ENCODE measurements at regions not wholly inside any gene's neighbourhood (a gene's known extent, or its start where the extent isn't known, plus 50 kb on each side); places are given as distances from the start of the nearest gene placed in this dataset.

DNA sequence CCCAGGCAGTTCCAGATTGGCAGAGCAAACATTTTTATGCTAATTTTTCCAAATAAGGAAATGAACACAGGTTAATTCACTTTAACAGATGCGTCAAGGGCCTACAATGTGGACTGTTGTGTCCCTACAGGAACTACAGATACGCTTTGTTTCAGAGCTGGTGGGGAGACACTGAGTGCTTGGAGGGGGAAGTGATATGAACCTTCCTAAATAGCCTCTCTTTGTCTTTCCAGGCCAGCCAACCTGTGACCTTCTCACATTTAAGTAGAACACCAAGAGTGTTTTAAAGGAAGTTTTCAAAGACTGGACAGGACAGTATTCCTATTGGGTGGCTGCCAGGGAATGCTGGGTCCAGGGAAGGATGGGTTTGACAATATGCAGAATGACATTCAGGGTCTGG lies 141.3 kb downstream of the ZNF664 start:
- no peaks in the 10 kb centered on the region for H4K20me1 ChIP-seq (ENCODE audit: insufficient read depth)
- H2AFZ ChIP-seq (ENCODE audit: low read depth, low read length) = no peak overlapping the region
- no peak overlapping the region for H3K9ac ChIP-seq (ENCODE audit: low read length)
- no peaks in the 10 kb centered on the region for H3K9me3 ChIP-seq (ENCODE audit: low read length)
- TF ChIP-seq, protein P1, sequence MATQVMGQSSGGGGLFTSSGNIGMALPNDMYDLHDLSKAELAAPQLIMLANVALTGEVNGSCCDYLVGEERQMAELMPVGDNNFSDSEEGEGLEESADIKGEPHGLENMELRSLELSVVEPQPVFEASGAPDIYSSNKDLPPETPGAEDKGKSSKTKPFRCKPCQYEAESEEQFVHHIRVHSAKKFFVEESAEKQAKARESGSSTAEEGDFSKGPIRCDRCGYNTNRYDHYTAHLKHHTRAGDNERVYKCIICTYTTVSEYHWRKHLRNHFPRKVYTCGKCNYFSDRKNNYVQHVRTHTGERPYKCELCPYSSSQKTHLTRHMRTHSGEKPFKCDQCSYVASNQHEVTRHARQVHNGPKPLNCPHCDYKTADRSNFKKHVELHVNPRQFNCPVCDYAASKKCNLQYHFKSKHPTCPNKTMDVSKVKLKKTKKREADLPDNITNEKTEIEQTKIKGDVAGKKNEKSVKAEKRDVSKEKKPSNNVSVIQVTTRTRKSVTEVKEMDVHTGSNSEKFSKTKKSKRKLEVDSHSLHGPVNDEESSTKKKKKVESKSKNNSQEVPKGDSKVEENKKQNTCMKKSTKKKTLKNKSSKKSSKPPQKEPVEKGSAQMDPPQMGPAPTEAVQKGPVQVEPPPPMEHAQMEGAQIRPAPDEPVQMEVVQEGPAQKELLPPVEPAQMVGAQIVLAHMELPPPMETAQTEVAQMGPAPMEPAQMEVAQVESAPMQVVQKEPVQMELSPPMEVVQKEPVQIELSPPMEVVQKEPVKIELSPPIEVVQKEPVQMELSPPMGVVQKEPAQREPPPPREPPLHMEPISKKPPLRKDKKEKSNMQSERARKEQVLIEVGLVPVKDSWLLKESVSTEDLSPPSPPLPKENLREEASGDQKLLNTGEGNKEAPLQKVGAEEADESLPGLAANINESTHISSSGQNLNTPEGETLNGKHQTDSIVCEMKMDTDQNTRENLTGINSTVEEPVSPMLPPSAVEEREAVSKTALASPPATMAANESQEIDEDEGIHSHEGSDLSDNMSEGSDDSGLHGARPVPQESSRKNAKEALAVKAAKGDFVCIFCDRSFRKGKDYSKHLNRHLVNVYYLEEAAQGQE (IDR thresholded peaks at IDR 0.05; ENCODE audit: borderline replicate concordance) = no peak
- TF ChIP-seq SMC3 (conservative IDR thresholded peaks at IDR 0.05; ENCODE audit: poor library complexity) (no peak), RAD21 (conservative IDR thresholded peaks at IDR 0.05) (no peak), EZH2 (IDR thresholded peaks at IDR 0.05; ENCODE audit: borderline replicate concordance, insufficient read depth, low read length, poor library complexity, severe bottlenecking) (no peak), MXI1 (conservative IDR thresholded peaks at IDR 0.05; ENCODE audit: poor library complexity, severe bottlenecking) (no peak), TAF1 (IDR thresholded peaks at IDR 0.05; ENCODE audit: low read depth) (no peak), POLR2AphosphoS5 (IDR thresholded peaks at IDR 0.05) (no peak), EP300 (conservative IDR thresholded peaks at IDR 0.05; ENCODE audit: poor library complexity, severe bottlenecking) (no peak)
- TF ChIP-seq, protein P2, sequence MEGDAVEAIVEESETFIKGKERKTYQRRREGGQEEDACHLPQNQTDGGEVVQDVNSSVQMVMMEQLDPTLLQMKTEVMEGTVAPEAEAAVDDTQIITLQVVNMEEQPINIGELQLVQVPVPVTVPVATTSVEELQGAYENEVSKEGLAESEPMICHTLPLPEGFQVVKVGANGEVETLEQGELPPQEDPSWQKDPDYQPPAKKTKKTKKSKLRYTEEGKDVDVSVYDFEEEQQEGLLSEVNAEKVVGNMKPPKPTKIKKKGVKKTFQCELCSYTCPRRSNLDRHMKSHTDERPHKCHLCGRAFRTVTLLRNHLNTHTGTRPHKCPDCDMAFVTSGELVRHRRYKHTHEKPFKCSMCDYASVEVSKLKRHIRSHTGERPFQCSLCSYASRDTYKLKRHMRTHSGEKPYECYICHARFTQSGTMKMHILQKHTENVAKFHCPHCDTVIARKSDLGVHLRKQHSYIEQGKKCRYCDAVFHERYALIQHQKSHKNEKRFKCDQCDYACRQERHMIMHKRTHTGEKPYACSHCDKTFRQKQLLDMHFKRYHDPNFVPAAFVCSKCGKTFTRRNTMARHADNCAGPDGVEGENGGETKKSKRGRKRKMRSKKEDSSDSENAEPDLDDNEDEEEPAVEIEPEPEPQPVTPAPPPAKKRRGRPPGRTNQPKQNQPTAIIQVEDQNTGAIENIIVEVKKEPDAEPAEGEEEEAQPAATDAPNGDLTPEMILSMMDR (IDR thresholded peaks at IDR 0.05; ENCODE audit: poor library complexity, severe bottlenecking) = no peak
- no peak overlapping the region for H3K4me3 ChIP-seq (ENCODE audit: low read length)
- no peaks in the 10 kb centered on the region for H3K9me2 ChIP-seq (ENCODE audit: insufficient read depth, low read length)
- H3F3A ChIP-seq (ENCODE audit: insufficient read depth, low read length, poor library complexity, severe bottlenecking) = no peaks in the 10 kb centered on the region
- no peaks in the 10 kb centered on the region for H3K36me3 ChIP-seq (ENCODE audit: insufficient read depth, low read length)
- H3K27me3 ChIP-seq (ENCODE audit: insufficient read depth, low read depth, low read length) = no peaks in the 10 kb centered on the region
- no peaks in the 10 kb centered on the region for H3K79me2 ChIP-seq (replicated peaks; ENCODE audit: insufficient read depth, low read length)
- H3K27ac ChIP-seq (ENCODE audit: low read length) = no peak overlapping the region
- H3K4me2 ChIP-seq (ENCODE audit: low read length) = no peak overlapping the region

DNA sequence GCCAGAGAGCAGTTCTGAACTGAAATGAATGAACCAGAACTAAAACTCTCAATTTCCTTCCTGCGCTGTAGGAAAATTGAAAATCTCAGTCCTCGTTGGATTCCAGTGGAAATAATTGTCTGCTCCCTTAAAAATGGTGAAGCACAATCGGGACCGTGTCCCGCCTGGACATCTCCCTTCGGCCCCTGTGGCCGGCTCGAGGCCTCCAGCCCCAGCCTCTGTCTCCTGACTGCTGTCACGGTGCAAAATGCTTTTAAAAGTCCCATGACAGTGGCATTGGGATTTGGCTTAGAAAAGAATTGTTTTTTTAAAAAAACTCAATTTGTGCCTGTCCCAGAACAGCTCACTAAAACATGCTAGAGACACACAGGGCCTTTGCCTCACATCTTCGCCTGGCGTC lies 142.5 kb downstream of the ZNF664 start:
- Histone ChIP-seq H3K9ac (ENCODE audit: low read length) (no peak overlapping the region), H3K4me3 (ENCODE audit: low read length) (no peak overlapping the region), H3K9me3 (ENCODE audit: low read length) (no peaks in the 10 kb centered on the region), H3K36me3 (ENCODE audit: insufficient read depth, low read length) (no peaks in the 10 kb centered on the region), H3K4me2 (ENCODE audit: low read length) (no peak overlapping the region), H3K9me2 (ENCODE audit: insufficient read depth, low read length) (no peaks in the 10 kb centered on the region), H3K27me3 (ENCODE audit: insufficient read depth, low read depth, low read length) (no peaks in the 10 kb centered on the region), H3F3A (ENCODE audit: insufficient read depth, low read length, poor library complexity, severe bottlenecking) (no peaks in the 10 kb centered on the region), H2AFZ (ENCODE audit: low read depth, low read length) (no peak overlapping the region), H3K27ac (ENCODE audit: low read length) (no peak overlapping the region), H4K20me1 (ENCODE audit: insufficient read depth) (no peaks in the 10 kb centered on the region), H3K79me2 (replicated peaks; ENCODE audit: insufficient read depth, low read length) (no peaks in the 10 kb centered on the region)
- TF ChIP-seq RAD21 (conservative IDR thresholded peaks at IDR 0.05) = no peak
- TF ChIP-seq TAF1 (IDR thresholded peaks at IDR 0.05; ENCODE audit: low read depth) = no peak
- TF ChIP-seq SMC3 (conservative IDR thresholded peaks at IDR 0.05; ENCODE audit: poor library complexity) = no peak
- no peak for TF ChIP-seq EZH2 (IDR thresholded peaks at IDR 0.05; ENCODE audit: borderline replicate concordance, insufficient read depth, low read length, poor library complexity, severe bottlenecking)
- no peak for TF ChIP-seq EP300 (conservative IDR thresholded peaks at IDR 0.05; ENCODE audit: poor library complexity, severe bottlenecking)
- no peak for TF ChIP-seq POLR2AphosphoS5 (IDR thresholded peaks at IDR 0.05)
- TF ChIP-seq, protein P2 (IDR thresholded peaks at IDR 0.05; ENCODE audit: poor library complexity, severe bottlenecking) = no peak

All from neural cell (in vitro differentiated cells).